DMS153 treated with DMSO at 0.1 percent for 48 hours (cell line): ENCODE measurements at regions not wholly inside any gene's neighbourhood (a gene's known extent, or its start where the extent isn't known, plus 50 kb on each side); places are given as distances from the start of the nearest gene placed in this dataset.
"Not testable (repeated sequence)": the region's sequence is repeated elsewhere in the genome, so short reads cannot be mapped to it uniquely, and the experiment has no call there.

Experiments used
- DNase-seq: peaks from one replicate; lab custom pipeline; 2025; ENCODE audit not compliant: unreplicated experiment; lab: John Stamatoyannopoulos, UW

- no peak for DNase-seq
Observed at GRCh38 chr2:167803449-167803988, 443.9 kb downstream of the STK39 start.

DNA sequence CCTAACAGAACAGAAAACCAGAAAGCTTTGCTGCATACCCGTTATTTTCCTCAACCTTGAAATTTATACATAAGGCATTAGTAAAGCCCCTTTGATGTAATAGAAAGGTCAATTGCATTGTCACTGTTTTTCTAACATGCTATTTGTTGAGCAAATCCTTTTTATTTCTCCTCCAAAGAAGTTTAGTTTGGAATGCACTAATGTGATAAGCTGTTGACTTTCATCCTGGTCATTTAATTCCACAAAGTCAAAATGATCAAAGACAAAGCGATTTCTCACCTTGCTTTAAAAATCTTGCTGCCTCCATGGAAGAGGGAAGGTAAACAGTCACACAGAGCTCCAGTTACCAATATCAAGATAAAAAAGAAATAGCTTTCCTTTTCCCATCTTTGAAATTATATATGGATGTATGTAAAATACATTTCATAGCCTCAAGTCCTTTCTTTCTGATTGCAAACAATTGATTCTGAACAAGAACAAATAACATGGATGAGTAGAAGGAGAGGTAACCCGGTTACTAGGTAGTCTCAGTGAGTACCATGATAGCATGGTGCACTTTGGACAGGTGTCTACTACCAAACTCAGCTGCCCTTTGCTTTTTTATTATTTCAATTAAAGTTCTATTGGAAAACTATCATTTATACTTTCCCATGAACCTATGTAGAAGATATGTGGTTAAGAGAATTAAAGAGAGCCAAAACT, 452.7 kb downstream of the STK39 start:
- no peak for DNase-seq

- DNase-seq = no peak
Observed at GRCh38 chr2:167793725-167794124, 453.7 kb downstream of the STK39 start.

DNA sequence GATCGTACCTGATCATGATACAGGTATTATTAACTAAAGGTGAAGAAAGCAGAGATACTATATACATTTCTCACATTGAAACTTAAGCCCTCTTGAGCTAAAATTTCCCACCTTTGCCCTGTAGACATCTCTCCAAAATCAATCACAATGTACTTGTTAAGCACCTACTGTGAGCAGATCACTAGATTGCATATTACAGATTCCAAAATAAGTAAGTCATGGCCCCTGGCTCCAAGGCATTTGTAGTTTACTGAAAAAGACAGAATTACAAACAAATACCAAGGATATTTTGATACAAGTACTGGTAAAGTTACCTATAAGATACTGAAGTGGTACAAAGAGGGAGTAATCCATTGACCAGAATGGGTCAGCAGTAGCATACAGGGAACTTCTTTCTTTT, 455.3 kb downstream of the STK39 start:
- no peak for DNase-seq

- no peak for DNase-seq
Observed at GRCh38 chr2:167790781-167791450, 456.5 kb downstream of the STK39 start.

DNA sequence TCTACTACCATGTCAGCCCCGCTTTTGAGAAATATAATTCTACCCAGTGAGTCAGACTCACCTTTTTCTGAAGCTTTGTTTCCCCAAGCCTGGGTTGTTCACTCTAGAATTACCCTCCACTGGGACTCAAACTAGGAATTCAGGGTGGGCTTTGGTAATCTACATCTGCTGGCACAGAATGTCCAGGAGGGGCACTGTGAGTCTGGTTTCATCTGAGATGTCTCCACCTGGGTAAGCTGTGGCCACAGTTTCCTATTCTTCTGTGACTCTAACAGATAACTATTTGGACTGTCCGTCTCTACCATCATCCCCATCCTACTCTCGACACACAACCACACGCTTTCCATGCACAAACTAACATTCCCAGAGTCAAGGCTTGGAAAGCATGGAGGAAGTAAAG, 457.2 kb downstream of the STK39 start:
- no peak for DNase-seq

- DNase-seq = no peak
Observed at GRCh38 chr2:167787562-167787961, 459.8 kb downstream of the STK39 start.

- DNase-seq = no peak
Observed at GRCh38 chr2:167787021-167787420, 460.4 kb downstream of the STK39 start.

DNA sequence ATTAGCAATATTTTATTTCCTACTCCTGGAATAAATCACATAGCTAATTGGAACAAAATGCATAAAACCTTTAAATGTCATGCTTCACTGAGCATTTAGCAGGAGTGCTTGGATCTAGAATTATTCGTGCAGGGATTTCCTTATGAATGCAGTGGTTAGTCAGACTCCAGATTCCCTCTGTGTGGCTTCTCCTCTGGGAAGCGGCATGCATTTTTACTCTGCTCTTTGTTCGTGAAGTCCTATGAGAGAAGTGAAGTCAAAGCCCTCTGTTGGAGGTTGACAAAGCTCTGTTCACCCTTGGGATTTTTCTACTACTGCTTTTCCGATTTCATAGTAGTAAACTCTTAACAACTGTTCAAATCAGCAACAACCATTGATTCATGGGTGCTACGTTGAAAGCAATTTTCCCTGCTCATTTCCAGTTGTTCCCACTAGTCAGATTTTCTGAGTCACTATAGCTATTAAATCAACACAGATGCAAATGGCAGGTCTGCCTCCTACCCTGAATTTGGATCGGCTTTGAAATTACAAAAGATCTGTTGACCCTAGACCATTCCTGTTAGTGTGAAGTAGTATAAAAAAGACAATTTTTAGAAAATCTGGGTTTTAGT, 461.7 kb downstream of the STK39 start:
- DNase-seq = no peak

DNA sequence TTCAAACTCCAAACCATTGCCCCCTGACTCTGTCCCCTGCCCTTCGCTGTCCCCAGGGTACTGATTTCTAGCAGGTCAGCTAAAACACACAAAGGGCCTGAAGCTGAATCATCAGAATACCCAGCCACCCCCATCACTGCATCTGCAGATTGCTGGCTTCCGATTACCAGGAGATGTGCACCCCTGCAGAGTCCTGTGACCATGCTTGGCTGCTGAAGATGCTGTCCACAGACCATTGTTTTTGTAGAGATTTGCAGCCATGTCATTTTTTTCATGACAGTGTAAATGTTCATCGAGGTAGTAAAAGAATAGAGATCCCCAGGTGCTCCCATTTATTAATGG, 463.3 kb downstream of the STK39 start:
- DNase-seq = no peak

DNA sequence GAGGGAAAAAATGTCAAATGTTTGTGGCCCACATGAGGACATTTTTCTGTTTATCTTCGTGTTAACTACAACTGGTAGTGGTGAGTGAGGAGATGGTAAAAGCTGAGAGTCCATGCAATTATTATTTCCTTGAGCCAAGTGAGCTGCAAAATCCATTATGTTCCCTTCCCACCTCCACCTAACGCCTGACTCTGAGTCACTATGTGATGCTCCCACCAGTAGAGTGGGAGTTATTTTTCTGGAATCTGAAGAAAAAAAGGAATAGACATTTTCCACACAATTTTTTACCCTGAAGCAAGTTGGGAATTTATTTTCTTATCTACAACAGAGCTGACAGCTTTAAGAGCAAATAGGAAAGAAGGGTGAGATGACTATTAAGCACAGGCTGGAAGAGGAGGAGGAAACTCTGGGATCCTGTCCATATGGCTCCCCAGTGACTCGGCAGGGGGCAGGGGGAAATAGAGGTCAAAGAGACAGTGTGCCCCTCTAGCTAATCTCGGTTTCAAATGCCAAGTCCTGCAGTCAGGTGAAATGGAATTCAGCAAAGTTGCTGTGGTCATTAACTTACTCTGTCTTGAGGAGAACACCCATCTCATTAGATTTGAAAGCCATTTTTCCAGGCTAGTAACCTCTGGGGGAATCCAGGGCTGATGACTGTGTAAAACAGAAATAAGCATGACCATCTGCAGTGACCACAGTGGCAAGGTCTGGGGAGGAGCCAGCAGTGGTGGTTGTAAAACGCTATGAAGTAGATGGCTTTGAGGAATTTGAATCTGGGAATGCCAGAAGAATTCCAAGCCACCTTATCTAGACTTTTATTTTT, 463.9 kb downstream of the STK39 start:
- DNase-seq = no peak

- not testable (repeated sequence) for DNase-seq
Observed at GRCh38 chr2:167781629-167782028, 465.8 kb downstream of the STK39 start.

GRCh38 chr2:167776359-167776758, 471.0 kb downstream of the STK39 start:
- DNase-seq = no peak

DNA sequence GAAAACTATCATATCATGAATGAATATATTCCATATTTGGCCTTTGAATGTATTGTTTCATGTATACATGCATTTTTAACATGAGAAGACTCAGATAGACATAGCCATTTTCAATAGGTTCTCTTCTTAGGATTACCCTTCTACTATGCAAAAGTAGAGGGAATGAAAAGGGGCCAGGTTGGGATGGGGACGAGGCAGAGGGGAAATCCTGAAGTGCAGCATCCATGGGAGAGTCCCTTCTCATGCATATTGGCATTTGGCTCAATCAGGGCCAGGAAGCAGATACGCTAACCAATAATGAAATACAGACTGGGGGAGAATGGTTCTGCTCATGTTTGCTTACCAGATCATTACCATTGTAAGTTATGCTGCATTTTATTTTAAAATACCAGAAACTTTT, 475.8 kb downstream of the STK39 start:
- DNase-seq = no peak

GRCh38 chr2:167769020-167769419, 478.4 kb downstream of the STK39 start:
- DNase-seq = no peak

DNA sequence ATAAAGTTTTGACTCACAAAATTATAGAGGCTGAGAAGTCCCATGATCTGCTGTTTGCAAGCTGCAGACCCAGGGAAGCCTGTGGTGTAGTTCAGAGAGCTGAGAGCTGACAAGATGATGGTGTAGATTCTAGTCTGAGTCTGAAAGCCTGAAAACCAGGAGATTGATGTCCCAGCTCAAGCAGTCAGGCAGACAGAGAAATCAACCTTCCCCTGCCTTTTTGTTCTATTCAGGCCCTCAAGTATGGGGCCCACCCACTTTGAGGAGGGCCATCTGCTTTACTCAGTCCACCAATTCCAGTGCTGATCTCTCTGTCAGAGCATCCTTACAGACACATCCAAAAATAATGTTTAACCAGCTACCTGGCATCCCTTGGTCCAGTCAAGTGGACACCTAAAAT, 479.6 kb downstream of the STK39 start:
- DNase-seq = no peak

DNA sequence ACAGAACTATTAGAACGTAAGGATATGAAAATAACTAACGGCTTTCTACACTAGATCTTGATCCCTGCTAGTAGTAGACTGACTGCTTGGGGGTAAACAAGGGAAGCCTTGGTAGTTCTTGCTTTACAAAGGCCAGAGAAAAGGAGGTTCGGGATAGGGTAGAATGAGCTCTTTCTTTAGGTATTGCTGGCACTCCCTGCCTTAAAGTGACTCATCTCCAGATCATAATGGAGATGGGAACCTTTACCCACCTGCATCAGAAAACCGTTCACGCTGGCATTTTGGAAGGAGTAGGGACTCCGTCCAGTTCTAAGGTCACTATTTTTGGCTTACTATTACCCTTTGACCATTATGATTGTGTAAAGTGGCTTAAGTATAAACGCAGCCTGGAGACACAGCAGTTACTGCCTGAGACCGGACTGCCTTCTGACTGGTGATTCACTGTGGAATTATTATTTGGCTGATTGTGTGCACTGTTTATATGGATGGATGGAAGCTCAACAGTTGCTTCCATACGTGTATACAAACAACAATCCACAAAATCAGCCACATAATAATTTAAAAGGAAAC, 482.5 kb downstream of the STK39 start:
- DNase-seq = no peak

- DNase-seq = no peak
Observed at GRCh38 chr2:167761465-167762136, 485.8 kb downstream of the STK39 start.

DNA sequence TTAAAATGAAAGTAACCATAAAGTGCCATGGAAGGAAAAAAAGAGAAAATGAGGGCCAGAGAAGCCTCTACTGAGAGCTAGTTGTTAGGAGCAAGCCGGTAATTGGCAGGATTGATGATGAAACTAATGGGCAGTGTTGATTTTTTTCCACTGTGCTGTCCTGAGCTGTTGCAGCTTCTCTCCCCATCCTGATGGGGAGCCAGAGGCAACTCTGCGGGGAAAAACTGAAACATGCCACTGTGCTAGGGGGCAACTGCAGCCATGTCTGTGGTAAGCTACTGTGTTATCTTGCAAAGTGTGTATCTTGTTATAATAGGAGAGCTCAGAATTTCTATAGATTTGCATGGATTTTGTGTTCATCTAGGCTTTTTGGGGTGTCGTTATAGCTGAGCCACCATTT, 487.9 kb downstream of the STK39 start:
- DNase-seq = no peak

GRCh38 chr2:167758292-167758691, 489.1 kb downstream of the STK39 start:
- DNase-seq = no peak

DNA sequence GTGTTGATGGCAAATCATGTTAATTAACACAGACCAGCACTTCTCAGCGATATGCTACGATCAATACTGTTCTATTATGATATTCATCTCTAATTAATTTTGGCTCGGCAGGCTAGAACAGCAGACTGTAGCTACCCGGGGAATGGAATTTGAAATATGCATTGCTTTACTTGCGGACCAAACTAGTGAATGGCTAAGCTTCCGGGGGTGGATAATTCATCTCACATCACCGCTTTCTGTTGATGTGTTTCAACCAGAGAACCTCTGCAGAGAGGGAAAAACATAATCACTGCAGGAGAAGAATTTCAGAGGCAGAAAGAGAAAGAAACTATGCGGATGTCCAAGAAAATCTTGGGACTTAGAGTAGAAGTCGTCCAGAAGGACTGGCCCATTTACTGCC, 490.9 kb downstream of the STK39 start:
- no peak for DNase-seq
